Esophagus muscularis mucosa (tissue), 4 donors: ENCODE measurements at regions not wholly inside any gene's neighbourhood (a gene's known extent, or its start where the extent isn't known, plus 50 kb on each side); places are given as distances from the start of the nearest gene placed in this dataset.

Experiments used
- DNase-seq: peaks from one replicate; pipeline ENCODE4 v3.0.0-alpha.2; 2017; ENCODE audit errors: extremely low spot score
- H3K27ac ChIP-seq, 4 donors: fragments of 200-600 bp; sonication (generic); replicated peaks in 1 of 4; 1 replicate in 3 of 4; 2 replicates in 1 of 4; pipeline ENCODE4 v1.5.1; 2016 to 2019; ENCODE audit warnings: mild to moderate bottlenecking in 1 of 4
- H3K27me3 ChIP-seq, 4 donors: fragments of 200-600 bp; sonication (generic); one replicate each; pipeline versions ENCODE4 v1.5.1 to v1.6.0; 2016 to 2019
- H3K36me3 ChIP-seq, 4 donors: fragments of 200-600 bp; sonication (generic); one replicate each; pipeline ENCODE4 v1.5.1; 2016 to 2019
- H3K4me1 ChIP-seq, 4 donors: fragments of 200-600 bp; sonication (generic); one replicate each; pipeline ENCODE4 v1.5.1; 2016 to 2019
- H3K4me3 ChIP-seq, 4 donors: fragments of 200-600 bp; sonication (generic); 1 replicate in 2 of 4; 2 replicates in 2 of 4; pipeline ENCODE4 v1.5.1; 2016 to 2019; ENCODE audit warnings: mild to moderate bottlenecking in 4 of 4, moderate library complexity in 1 of 4
- H3K9me3 ChIP-seq, 4 donors: fragments of 200-600 bp; sonication (generic); 1 replicate in 3 of 4; 2 replicates in 1 of 4; pipeline ENCODE4 v1.5.1; 2016 to 2019
- EP300 ChIP-seq: sonication (generic); formaldehyde crosslinking; IDR thresholded peaks from one replicate; pipeline ENCODE4 v1.6.1; 2017; ENCODE audit warnings: antibody characterized with exemption
- POLR2A ChIP-seq: fragments of 450-650 bp; IDR thresholded peaks from one replicate; pipeline ENCODE4 v1.6.1; 2017; ENCODE audit warnings: antibody characterized with exemption, moderate library complexity, mild to moderate bottlenecking, low read depth
- POLR2AphosphoS5 ChIP-seq, 2 donors: sonication (generic); formaldehyde crosslinking; IDR thresholded peaks; one replicate each; pipeline ENCODE4 v1.6.1; 2017; ENCODE audit warnings: antibody characterized with exemption in 2 of 2
- WGBS: methylation state at CpG from one replicate; pipeline ENCODE4 v1.1.5; 2018; 5-methylcytosine and 5-hydroxymethylcytosine counted together
- intact Hi-C: fragments of 100-400 bp; cut with DNase I; formaldehyde crosslinking; loops from one replicate; pipeline ENCODE4 v1.15.1; 2023
- TF ChIP-seq, protein P1 (sequence below), 3 experiments: fragments of 200-600 bp in 2 of 3; fragments of 450-650 bp in 1 of 3; sonication (generic) in 2 of 3; IDR thresholded peaks; one replicate each; pipeline ENCODE4 v1.5.1; 2017 to 2019; ENCODE audit warnings: antibody characterized with exemption in 3 of 3, mild to moderate bottlenecking in 2 of 3, moderate library complexity in 1 of 3

DNA sequence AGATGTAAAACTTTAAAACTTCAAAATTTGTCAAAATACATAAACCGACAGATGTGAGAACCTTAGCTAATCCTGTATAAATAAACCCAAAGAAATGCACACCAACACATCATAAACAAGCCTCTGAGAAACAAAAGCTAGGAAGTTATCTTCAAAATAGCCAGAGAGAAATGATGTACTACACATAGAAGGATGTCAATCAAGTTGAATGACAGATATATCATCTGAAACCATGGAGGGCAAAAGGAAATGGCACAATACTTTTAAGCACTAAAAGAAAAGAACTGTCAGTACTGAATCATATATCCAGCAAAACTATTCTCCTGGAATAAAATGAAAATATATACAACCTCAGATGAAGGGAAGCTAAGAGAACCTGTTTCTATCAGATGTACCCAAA, 595.1 kb upstream of the PTGER4 start:
- H3K4me3 ChIP-seq: no peak overlapping the region
- intact Hi-C loops: no loop called here
- no peaks in the 10 kb centered on the region for H3K9me3 ChIP-seq
- no peak for DNase-seq
- no peak for TF ChIP-seq EP300
- TF ChIP-seq POLR2A: no peak
- TF ChIP-seq POLR2AphosphoS5 (IDR thresholded peaks at IDR 0.05): no peak
- TF ChIP-seq, protein P1, sequence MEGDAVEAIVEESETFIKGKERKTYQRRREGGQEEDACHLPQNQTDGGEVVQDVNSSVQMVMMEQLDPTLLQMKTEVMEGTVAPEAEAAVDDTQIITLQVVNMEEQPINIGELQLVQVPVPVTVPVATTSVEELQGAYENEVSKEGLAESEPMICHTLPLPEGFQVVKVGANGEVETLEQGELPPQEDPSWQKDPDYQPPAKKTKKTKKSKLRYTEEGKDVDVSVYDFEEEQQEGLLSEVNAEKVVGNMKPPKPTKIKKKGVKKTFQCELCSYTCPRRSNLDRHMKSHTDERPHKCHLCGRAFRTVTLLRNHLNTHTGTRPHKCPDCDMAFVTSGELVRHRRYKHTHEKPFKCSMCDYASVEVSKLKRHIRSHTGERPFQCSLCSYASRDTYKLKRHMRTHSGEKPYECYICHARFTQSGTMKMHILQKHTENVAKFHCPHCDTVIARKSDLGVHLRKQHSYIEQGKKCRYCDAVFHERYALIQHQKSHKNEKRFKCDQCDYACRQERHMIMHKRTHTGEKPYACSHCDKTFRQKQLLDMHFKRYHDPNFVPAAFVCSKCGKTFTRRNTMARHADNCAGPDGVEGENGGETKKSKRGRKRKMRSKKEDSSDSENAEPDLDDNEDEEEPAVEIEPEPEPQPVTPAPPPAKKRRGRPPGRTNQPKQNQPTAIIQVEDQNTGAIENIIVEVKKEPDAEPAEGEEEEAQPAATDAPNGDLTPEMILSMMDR (IDR thresholded peaks at IDR 0.05): no peak
- no peak overlapping the region for H3K27ac ChIP-seq
- 58% methylated on average over 1 of the region's 1 CpG for WGBS
- no peaks in the 10 kb centered on the region for H3K27me3 ChIP-seq
- H3K36me3 ChIP-seq: no peaks in the 10 kb centered on the region
- no peaks in the 10 kb centered on the region for H3K4me1 ChIP-seq

DNA sequence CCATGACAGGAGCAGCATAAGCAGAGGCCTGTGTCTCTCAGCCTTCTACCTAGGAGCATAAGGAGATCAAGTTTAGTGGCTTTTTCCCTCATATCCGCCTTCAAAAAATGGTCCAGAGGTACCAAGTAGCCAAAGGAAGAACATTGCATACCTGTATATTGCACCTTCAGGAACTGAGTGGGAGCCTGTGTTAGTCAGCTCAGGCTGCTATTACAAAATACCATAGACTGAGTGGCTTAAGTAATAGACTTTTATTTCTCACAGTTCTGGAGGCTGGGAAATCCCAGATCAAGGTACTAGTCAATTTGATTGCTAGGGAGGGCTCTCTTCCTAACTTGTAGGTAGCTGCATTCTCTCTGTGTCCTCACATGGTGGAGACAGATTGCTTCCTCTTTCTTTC, 597.4 kb upstream of the PTGER4 start:
- no peak overlapping the region for H3K4me3 ChIP-seq
- WGBS: 0% methylated on average over 1 of the region's 1 CpG
- H3K4me1 ChIP-seq: no peaks in the 10 kb centered on the region
- no peaks in the 10 kb centered on the region for H3K9me3 ChIP-seq
- TF ChIP-seq POLR2A (no peak), EP300 (no peak), POLR2AphosphoS5 (IDR thresholded peaks at IDR 0.05) (no peak)
- TF ChIP-seq, protein P1 (IDR thresholded peaks at IDR 0.05): no peak
- no peaks in the 10 kb centered on the region for H3K27me3 ChIP-seq
- intact Hi-C loops: no loop called here
- no peaks in the 10 kb centered on the region for H3K36me3 ChIP-seq
- no peak for DNase-seq
- H3K27ac ChIP-seq: no peak overlapping the region

DNA sequence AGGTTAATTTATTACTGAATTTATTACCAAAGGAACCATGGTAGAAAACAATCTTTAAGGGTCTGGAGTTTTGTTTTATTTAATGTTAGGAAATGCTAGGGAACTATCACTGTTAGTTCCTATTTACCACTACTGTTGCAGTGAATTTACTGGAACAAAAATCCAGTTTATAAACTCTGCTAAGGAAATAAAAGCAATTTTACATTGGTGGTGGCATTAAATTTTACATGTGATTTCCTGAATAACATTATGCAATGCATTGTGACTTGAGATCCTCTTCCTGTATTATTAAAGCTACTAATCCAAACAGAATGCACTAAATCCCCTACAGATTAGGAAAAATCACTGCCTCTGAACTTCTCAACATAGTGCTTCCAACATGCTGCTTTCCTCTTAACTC, 599.5 kb upstream of the PTGER4 start:
- TF ChIP-seq POLR2A (no peak), EP300 (no peak), POLR2AphosphoS5 (IDR thresholded peaks at IDR 0.05) (no peak)
- TF ChIP-seq, protein P1 (IDR thresholded peaks at IDR 0.05): no peak
- Histone ChIP-seq H3K27ac (no peak overlapping the region), H3K9me3 (no peaks in the 10 kb centered on the region), H3K36me3 (no peaks in the 10 kb centered on the region), H3K27me3 (no peaks in the 10 kb centered on the region), H3K4me1 (no peaks in the 10 kb centered on the region), H3K4me3 (no peak overlapping the region)
- intact Hi-C loops: no loop called here
- no peak for DNase-seq

DNA sequence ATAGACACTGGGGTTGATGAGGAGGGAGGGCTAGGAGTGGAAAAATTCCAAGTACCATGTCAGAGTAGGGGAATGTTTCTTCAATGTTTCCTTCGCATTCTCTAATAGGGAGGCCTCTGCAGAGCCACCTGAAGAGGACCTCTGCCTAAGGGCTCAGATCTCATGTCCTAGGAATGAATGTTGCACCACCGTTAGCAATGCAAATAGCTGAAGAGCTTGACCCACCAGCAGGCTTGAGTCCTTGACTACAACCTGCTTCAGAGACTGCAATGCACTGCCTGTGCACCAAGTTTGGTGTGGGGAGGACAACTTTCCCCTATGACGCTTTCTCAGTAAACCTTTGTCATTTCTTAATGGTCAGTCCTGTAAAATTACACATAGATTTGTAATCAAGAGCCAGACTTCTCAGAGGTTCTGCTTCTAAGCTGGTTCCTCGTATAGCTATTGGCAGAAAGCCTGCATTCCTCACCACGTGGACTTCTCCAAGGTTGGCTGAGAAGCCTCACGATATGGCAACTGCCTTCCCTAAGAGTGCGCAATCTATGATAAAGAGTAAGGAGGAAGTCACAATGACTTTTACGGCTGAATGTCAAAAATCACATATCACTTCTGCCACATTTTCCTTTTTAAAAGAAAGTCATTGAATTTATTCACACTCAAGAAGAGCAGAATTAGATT, 600.7 kb upstream of the PTGER4 start:
- no peaks in the 10 kb centered on the region for H3K4me1 ChIP-seq
- intact Hi-C loops: no loop called here
- no peak overlapping the region for H3K27ac ChIP-seq
- WGBS: 82% methylated on average over 8 of the region's 8 CpGs
- no peaks in the 10 kb centered on the region for H3K27me3 ChIP-seq
- no peak for TF ChIP-seq POLR2A
- TF ChIP-seq POLR2AphosphoS5 (IDR thresholded peaks at IDR 0.05): no peak
- TF ChIP-seq, protein P1 (IDR thresholded peaks at IDR 0.05): no peak
- no peak for TF ChIP-seq EP300
- no peaks in the 10 kb centered on the region for H3K36me3 ChIP-seq
- DNase-seq: no peak
- no peaks in the 10 kb centered on the region for H3K9me3 ChIP-seq
- H3K4me3 ChIP-seq: no peak overlapping the region

DNA sequence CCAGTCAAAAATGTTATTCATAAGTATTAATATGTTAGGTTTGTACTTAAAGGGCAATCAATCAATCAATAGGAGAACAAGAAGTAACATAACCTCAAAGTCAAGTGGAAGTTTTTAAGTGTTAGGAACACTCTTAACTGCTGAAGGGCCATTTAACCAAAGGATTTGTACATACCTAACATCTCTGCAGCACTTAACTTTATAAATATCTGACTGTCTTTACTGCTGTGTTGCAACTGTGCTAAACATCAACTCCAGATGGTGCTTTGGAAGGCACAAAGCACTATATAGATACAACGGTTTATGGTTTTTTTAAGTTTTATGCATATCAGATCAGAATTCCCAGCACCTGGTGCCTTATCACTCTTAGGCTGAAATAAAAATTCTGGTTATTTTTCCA, 604.9 kb upstream of the PTGER4 start:
- H3K9me3 ChIP-seq: no peaks in the 10 kb centered on the region
- no peaks in the 10 kb centered on the region for H3K27me3 ChIP-seq
- intact Hi-C loops: no loop called here
- no peaks in the 10 kb centered on the region for H3K36me3 ChIP-seq
- 87% methylated on average over 1 of the region's 1 CpG for WGBS
- H3K4me1 ChIP-seq: no peaks in the 10 kb centered on the region
- DNase-seq: no peak
- TF ChIP-seq EP300 (no peak), POLR2AphosphoS5 (IDR thresholded peaks at IDR 0.05) (no peak), POLR2A (no peak)
- TF ChIP-seq, protein P1 (IDR thresholded peaks at IDR 0.05): no peak
- no peak overlapping the region for H3K27ac ChIP-seq
- no peak overlapping the region for H3K4me3 ChIP-seq
